OCI-LY3 (cell line): ENCODE measurements at regions not wholly inside any gene's neighbourhood (a gene's known extent, or its start where the extent isn't known, plus 50 kb on each side); places are given as distances from the start of the nearest gene placed in this dataset.

Experiments
- H2AFZ ChIP-seq: fragments of 200-600, 300-600 bp; shearing (Covaris generic); 2 replicates; pipeline ENCODE4 v1.6.0; 2014; ENCODE audit warnings: antibody characterized with exemption, low read depth, low read length
- H3K27ac ChIP-seq: fragments of 200-600, 300-600 bp; sonication (generic); 2 replicates; pipeline ENCODE4 v1.5.1; 2014; ENCODE audit warnings: mild to moderate bottlenecking, low read length, moderate library complexity, mixed read lengths
- H3K27me3 ChIP-seq: fragments of 200-600, 300-600 bp; sonication (generic); 2 replicates; pipeline ENCODE4 v1.6.1; 2014; ENCODE audit warnings: low read depth, low read length, mixed read lengths
- H3K36me3 ChIP-seq: fragments of 200-600, 300-600 bp; sonication (generic); replicated peaks from 2 replicates; pipeline ENCODE3; 2014; ENCODE audit warnings: low read depth, low read length, mixed read lengths
- H3K4me1 ChIP-seq: fragments of 300-600, 200-600 bp; sonication (generic); 2 replicates; pipeline ENCODE4 v1.6.1; 2014; ENCODE audit warnings: low read length, mixed read lengths
- H3K4me2 ChIP-seq: fragments of 200-600, 300-600 bp; sonication (generic); 2 replicates; pipeline ENCODE4 v1.6.1; 2014; ENCODE audit warnings: low read length, mixed read lengths
- H3K4me3 ChIP-seq: fragments of 300-600, 200-600 bp; sonication (generic); 2 replicates; pipeline ENCODE4 v1.5.1; 2014; ENCODE audit warnings: antibody characterized with exemption, mild to moderate bottlenecking, low read length, moderate library complexity
- H3K79me2 ChIP-seq: fragments of 300-600, 200-600 bp; shearing (Covaris generic); 2 replicates; pipeline ENCODE4 v1.6.1; 2014; ENCODE audit warnings: mild to moderate bottlenecking, low read length, mixed read lengths
- H3K9ac ChIP-seq: fragments of 300-600, 200-600 bp; shearing (Covaris generic); 2 replicates; pipeline ENCODE4 v1.6.0; 2014; ENCODE audit warnings: mild to moderate bottlenecking, low read length, moderate library complexity
- H3K9me3 ChIP-seq: fragments of 200-600, 300-600 bp; shearing (Covaris generic); 2 replicates; pipeline ENCODE4 v1.6.1; 2014; ENCODE audit warnings: low read length, mixed read lengths; ENCODE audit not compliant: insufficient read depth
- H4K20me1 ChIP-seq: fragments of 200-600, 300-600 bp; sonication (generic); 2 replicates; pipeline ENCODE4 v1.6.1; 2016; ENCODE audit warnings: low read length, mixed read lengths; ENCODE audit not compliant: insufficient read depth
- EZH2phosphoT487 ChIP-seq: fragments of 200-600 bp; shearing (Covaris generic); IDR thresholded peaks from 2 replicates; pipeline ENCODE4 v1.6.1; 2018; ENCODE audit warnings: antibody characterized with exemption, mixed run types, low read depth
- TF ChIP-seq, protein P1 (sequence below): fragments of 200-600, 300-600 bp; sonication (generic); IDR thresholded peaks from 2 replicates; pipeline ENCODE4 v1.5.1; 2014; ENCODE audit warnings: antibody characterized with exemption, low read length, low read depth

- Histone ChIP-seq H3K4me2 (no peak overlapping the region), H3K79me2 (no peaks in the 10 kb centered on the region), H4K20me1 (no peaks in the 10 kb centered on the region), H3K36me3 (no peaks in the 10 kb centered on the region), H3K9ac (no peak overlapping the region), H2AFZ (no peak overlapping the region), H3K27ac (no peak overlapping the region), H3K9me3 (no peaks in the 10 kb centered on the region), H3K4me1 (no peaks in the 10 kb centered on the region), H3K4me3 (no peak overlapping the region), H3K27me3 (peaks cover 50% of the 10 kb centered on the region)
- TF ChIP-seq, protein P1, sequence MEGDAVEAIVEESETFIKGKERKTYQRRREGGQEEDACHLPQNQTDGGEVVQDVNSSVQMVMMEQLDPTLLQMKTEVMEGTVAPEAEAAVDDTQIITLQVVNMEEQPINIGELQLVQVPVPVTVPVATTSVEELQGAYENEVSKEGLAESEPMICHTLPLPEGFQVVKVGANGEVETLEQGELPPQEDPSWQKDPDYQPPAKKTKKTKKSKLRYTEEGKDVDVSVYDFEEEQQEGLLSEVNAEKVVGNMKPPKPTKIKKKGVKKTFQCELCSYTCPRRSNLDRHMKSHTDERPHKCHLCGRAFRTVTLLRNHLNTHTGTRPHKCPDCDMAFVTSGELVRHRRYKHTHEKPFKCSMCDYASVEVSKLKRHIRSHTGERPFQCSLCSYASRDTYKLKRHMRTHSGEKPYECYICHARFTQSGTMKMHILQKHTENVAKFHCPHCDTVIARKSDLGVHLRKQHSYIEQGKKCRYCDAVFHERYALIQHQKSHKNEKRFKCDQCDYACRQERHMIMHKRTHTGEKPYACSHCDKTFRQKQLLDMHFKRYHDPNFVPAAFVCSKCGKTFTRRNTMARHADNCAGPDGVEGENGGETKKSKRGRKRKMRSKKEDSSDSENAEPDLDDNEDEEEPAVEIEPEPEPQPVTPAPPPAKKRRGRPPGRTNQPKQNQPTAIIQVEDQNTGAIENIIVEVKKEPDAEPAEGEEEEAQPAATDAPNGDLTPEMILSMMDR = no peak
- TF ChIP-seq EZH2phosphoT487 = no peak
Measured at GRCh38 chr10:78649429-78649828, 419.3 kb upstream of the ZMIZ1 start.

DNA sequence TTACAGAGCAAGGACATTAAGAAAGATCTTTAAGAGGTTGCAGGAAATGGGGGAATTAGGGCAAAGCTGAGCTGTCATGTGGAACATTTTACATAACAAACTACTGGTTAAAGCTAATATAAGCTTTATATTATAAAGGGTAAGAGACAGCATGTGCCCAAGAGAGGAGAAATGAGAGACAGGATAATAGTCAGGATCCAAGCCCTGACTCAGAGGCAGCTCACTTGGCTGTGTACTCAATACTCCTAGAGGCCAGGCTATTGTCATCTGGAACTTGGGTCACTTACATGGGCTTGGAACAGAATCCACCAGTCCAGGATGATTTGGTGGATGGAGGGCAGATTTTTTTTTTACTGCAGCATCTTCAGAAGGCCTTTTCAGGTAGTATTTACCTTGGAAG, 418.6 kb upstream of the ZMIZ1 start:
- H3K79me2 ChIP-seq = no peaks in the 10 kb centered on the region
- no peak overlapping the region for H3K27ac ChIP-seq

DNA sequence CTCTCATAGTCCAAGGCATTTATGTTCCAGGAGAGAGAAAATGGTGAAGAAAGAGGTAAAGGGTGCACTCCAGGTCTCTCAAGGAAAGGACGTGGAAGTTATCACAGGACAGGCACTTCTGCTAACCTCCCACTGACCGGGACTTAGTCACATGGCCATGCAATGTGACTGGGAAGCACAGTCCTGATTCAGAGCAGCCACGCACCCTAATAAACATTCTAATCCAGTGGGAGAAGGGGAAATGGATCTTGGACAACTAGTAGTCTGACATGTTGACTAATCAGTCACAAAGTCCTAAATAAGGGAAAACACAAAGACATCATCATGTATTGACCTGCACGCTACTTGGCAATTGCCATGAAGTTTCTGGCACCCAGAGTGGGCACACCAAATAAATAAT, 417.5 kb upstream of the ZMIZ1 start:
- Histone ChIP-seq H3K4me1 (no peaks in the 10 kb centered on the region), H3K9ac (no peak overlapping the region), H3K9me3 (no peaks in the 10 kb centered on the region), H3K27ac (no peak overlapping the region), H4K20me1 (no peaks in the 10 kb centered on the region), H3K79me2 (no peaks in the 10 kb centered on the region), H3K4me2 (no peak overlapping the region), H3K4me3 (no peak overlapping the region), H3K36me3 (no peaks in the 10 kb centered on the region), H2AFZ (no peak overlapping the region), H3K27me3 (peaks cover 58% of the 10 kb centered on the region)
- no peak for TF ChIP-seq EZH2phosphoT487
- TF ChIP-seq, protein P1 = no peak

More for the DNA sequence above, 418.6 kb upstream of the ZMIZ1 start:
- Histone ChIP-seq H3K4me1 (no peaks in the 10 kb centered on the region), H4K20me1 (no peaks in the 10 kb centered on the region), H3K4me3 (no peak overlapping the region), H2AFZ (no peak overlapping the region), H3K36me3 (no peaks in the 10 kb centered on the region), H3K27me3 (peaks cover 57% of the 10 kb centered on the region), H3K4me2 (no peak overlapping the region), H3K9ac (no peak overlapping the region), H3K9me3 (no peaks in the 10 kb centered on the region)
- TF ChIP-seq, protein P1 = no peak
- TF ChIP-seq EZH2phosphoT487 = no peak

DNA sequence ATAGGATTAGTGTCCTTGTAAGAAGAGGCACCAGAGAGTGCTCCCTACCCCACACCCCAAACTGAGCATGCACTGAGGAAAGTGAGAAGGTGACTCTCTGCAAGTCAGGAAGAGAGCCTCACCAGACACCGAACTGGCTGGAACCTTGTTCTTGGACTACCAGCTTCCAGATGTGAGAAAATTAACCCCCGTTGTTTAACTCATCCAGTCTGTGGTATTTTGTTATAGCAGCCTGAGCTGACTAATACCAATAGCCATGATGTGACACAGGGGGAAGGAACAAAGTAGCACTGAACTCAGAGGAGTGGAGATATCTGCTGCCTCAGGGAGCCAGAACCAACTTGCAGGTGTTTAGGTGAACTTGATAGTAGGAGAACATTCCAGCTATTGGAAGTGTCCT, 415.2 kb upstream of the ZMIZ1 start:
- Histone ChIP-seq H3K4me1 (peaks cover 8% of the 10 kb centered on the region), H3K4me3 (no peak overlapping the region), H3K9me3 (no peaks in the 10 kb centered on the region), H3K27ac (no peak overlapping the region), H3K9ac (no peak overlapping the region), H2AFZ (no peak overlapping the region), H3K4me2 (no peak overlapping the region), H3K27me3 (peaks cover 57% of the 10 kb centered on the region), H3K79me2 (no peaks in the 10 kb centered on the region), H4K20me1 (no peaks in the 10 kb centered on the region), H3K36me3 (no peaks in the 10 kb centered on the region)
- no peak for TF ChIP-seq EZH2phosphoT487

GRCh38 chr10:78654047-78654590, 414.6 kb upstream of the ZMIZ1 start:
- no peaks in the 10 kb centered on the region for H3K9me3 ChIP-seq
- H3K4me3 ChIP-seq = no peak overlapping the region
- H2AFZ ChIP-seq = no peak overlapping the region
- H3K36me3 ChIP-seq = no peaks in the 10 kb centered on the region
- no peaks in the 10 kb centered on the region for H3K79me2 ChIP-seq
- H3K4me1 ChIP-seq = peaks cover 13% of the 10 kb centered on the region
- H3K4me2 ChIP-seq = no peak overlapping the region
- no peaks in the 10 kb centered on the region for H4K20me1 ChIP-seq
- H3K27ac ChIP-seq = no peak overlapping the region
- H3K9ac ChIP-seq = no peak overlapping the region
- TF ChIP-seq, protein P1 = no peak
- no peak for TF ChIP-seq EZH2phosphoT487
- H3K27me3 ChIP-seq = peaks cover 51% of the 10 kb centered on the region
